HK-2 (cell line): ENCODE measurements at regions not wholly inside any gene's neighbourhood (a gene's known extent, or its start where the extent isn't known, plus 50 kb on each side); places are given as distances from the start of the nearest gene placed in this dataset.

Source experiments
- DNase-seq: peaks from one replicate; pipeline ENCODE4 v3.0.0-alpha.2; 2018; ENCODE audit not compliant: unreplicated experiment

- no peak for DNase-seq
Measured at GRCh38 chr6:66838764-66839163, 1131.7 kb upstream of the EYS start.

- no peak for DNase-seq
Measured at GRCh38 chr6:66825539-66825938, 1118.5 kb upstream of the EYS start.

GRCh38 chr6:66814156-66814555 lies 1107.1 kb upstream of the EYS start:
- no peak for DNase-seq

DNA sequence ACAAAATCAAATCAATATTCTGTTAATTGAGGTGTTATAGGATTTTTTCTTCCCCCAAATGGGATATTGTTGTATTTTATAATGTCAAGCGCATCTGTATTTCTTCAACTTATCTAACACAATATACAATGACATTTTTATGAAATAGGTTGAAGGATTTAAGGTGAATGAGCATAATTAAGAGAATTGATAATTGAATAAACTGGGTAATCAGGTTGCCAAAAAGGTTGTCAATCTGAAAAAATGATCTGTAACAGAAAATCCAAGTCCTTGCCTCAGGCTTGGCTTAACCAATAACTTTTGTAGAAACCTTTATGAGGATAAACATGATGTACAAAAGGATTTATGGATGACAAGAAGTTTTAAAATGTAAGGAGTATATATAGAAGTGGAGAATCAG lies 1101.7 kb upstream of the EYS start:
- no peak for DNase-seq

- DNase-seq, result no peak
Measured at GRCh38 chr6:66796987-66797386, 1090.0 kb upstream of the EYS start.

DNA sequence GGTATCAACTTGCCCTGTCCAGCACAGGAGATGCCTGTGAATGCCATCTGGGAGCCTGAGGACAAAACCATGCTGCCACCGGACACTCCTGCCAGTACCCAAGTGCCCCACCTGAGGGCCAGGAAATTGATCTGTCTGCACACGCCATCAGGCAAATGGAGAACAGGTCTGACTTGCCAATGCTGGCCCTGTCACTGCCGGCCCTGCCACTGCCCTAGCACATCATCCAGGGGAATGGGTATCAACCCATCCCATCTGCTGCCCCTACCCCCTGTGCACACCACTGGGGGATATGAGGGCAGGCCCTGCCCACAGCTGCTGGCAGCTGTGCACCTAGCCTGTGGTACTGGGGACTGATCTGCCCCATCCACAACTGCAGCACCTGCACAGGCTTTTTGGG lies 1081.6 kb upstream of the EYS start:
- no peak for DNase-seq

GRCh38 chr6:66772800-66773199 lies 1065.8 kb upstream of the EYS start:
- DNase-seq, result no peak

- DNase-seq, result no peak
Measured at GRCh38 chr6:66771626-66772025, 1064.6 kb upstream of the EYS start.

GRCh38 chr6:66751630-66752029 lies 1044.6 kb upstream of the EYS start:
- no peak for DNase-seq

GRCh38 chr6:66740346-66740745 lies 1033.3 kb upstream of the EYS start:
- no peak for DNase-seq

DNA sequence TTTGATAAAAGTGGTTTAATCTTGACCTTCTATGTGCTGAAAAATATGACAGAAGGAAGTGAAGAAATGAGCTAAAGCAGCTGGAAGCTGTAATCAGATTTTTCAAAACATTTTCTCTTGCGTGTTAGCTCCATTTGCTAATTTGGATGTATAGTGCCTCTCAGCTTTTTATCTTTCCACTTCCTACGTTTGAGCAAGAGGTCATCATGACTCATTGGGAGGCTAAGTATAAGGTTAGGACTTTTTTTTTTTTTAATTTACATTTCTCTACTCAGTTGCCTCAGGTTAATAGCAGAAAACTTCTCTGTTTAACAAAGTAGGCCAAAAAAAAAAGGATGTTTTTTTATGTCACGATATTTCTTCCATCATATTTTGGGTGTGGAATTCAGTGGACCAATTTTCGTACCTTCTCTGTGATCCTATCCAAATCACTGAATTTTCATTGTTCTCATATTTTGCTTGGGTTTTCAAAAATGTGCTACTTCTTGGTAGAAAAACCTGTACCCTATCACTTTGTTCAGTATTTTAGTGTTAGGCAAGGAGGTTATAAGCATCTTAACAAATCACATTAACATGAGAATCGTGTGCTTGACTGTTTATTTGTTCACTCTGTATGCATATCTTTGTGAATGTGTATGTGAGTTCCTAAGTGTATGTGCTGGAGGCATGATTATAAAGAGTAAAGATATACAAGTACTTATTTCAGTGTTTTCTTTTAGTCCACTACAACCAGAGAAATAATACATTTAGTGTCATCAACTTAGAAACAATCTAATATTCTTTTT lies 1028.3 kb upstream of the EYS start:
- DNase-seq, result no peak

DNA sequence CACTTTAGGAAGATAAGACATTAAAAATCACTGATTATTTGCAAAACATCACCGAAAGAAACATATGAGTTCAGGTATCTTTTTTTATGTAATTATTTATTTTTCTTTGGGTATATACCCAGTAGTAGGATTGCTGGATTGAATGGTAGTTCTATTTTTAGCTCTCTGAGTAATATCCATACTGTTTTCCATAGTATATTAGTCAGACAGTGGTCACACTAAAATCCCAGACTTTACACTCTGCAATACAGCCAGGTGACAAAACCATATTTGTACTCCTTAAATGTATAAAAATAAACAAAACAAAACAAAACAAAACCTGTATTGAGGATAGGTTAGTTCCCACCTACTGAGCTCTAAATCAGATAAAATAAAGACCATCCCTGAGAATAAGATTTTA lies 1024.3 kb upstream of the EYS start:
- no peak for DNase-seq

- DNase-seq, result no peak
Measured at GRCh38 chr6:66725670-66726069, 1018.6 kb upstream of the EYS start.

DNA sequence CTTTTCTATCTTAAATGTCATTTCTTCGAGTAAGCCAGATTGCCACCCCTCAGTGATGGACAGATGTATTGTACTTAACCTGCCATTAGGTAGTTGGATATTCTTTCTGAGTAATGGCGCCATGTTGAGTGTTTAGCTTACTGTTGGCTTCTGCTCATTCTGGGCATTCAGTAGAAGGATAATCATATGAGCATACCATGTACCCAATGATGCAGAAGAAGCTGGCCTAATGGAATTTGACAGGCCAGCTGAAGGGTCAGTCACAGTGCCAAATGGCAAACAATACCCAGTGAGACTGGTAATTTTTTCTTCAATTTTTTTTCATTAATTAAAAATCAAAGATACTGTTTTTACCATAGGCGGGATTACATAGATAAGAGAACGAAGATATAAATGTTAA lies 1010.8 kb upstream of the EYS start:
- no peak for DNase-seq

GRCh38 chr6:66699385-66699784 lies 992.4 kb upstream of the EYS start:
- no peak for DNase-seq

GRCh38 chr6:66689608-66690007 lies 982.6 kb upstream of the EYS start:
- DNase-seq, result no peak

DNA sequence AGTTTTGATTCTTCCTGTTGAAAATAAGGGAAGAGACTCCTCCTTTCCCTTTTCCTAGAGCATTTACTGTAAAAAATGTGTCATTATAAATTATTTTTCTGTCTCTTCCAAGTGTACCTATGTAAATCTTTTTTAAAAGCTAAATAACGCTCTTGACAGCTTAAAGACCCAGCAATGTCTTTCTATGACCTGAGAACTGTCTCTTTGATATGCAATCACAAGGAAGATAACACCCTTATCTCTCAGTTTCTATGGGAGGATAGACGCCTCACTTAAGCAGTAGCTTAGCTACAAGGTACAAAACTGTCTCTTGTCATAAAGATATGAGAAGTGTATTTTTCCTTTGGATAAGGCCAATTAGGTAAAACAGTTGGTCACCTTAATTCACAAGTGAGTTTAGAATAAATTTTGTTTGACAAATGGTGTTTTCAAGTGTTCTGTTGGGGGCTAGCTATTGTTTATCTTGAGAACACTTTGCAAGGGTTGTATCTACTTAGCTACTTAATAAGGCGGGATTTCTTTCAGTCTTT lies 980.6 kb upstream of the EYS start:
- DNase-seq, result no peak

GRCh38 chr6:66675906-66676305 lies 968.9 kb upstream of the EYS start:
- DNase-seq, result no peak

- no peak for DNase-seq
Measured at GRCh38 chr6:66664112-66664511, 957.1 kb upstream of the EYS start.

DNA sequence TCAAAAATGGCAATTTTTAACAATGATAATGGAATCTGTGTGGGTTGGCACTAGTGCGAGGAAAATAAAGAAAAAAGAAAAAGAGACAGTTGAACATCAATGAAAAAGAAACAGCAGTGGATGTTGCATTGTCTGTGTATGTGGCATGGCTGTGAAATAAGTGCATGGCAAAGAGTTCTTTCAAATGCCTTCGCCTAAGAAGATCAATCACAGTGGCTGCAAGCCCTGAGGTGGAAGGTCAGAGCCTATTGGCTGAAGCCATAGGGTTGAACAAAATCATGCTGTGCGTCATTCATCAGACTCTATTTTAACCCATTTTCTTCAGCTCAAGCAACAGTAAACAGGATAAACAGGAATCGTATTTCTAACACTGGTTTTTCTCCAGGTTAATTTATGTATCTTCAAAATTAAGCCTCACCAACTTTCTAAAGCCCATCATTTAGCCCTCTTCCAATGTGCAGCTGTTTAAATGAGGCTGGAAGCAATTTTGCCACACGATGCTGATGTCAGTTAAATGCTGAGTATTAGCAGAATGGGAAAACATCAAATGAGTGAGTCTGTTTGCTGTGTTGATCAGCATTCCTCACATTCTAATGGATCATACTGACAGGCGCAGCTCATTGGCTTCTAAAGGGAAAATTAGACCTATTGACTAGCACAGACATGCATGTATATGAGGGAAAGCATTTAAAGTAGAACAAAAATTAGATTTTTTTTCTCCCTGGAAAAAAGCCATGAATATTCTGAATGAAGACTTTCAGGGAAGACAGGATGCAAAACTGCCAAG lies 955.9 kb upstream of the EYS start:
- no peak for DNase-seq

DNA sequence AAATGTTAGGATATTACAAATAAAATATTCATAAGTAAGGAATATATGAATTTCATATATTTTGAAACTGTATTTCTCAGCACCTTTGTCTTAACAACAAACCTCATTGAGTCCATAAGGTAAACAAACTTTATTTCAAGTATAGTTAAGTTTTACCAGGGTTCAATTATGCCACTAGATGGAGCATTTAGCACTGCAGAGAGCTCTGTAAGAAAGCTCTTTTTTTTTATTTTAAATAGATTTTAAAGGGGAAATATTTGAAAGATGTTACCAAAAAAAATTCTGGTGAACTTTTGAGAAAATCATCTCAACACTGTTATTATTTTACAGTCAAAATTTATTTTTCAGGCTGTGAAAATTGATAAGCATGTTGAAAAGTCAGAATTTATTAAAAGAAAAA lies 955.2 kb upstream of the EYS start:
- no peak for DNase-seq

- DNase-seq, result no peak
Measured at GRCh38 chr6:66655420-66655819, 948.4 kb upstream of the EYS start.

GRCh38 chr6:66638518-66638917 lies 931.5 kb upstream of the EYS start:
- no peak for DNase-seq
